Stimulated activated CD8-positive, alpha-beta memory T cell treated with anti-CD3 and anti-CD28 coated beads, Interleukin-12 subunit alpha, Interleukin-12 subunit beta, amount 100 ng/mL, for 4 hours (primary cell): ENCODE measurements at regions not wholly inside any gene's neighbourhood (a gene's known extent, or its start where the extent isn't known, plus 50 kb on each side); places are given as distances from the start of the nearest gene placed in this dataset.
"Not testable (repeated sequence)": the region's sequence is repeated elsewhere in the genome, so short reads cannot be mapped to it uniquely, and the experiment has no call there.

Source experiments
- DNase-seq: peaks from one replicate; pipeline ENCODE4 v3.0.0-alpha.2; 2020; ENCODE audit warnings: low read depth

DNA sequence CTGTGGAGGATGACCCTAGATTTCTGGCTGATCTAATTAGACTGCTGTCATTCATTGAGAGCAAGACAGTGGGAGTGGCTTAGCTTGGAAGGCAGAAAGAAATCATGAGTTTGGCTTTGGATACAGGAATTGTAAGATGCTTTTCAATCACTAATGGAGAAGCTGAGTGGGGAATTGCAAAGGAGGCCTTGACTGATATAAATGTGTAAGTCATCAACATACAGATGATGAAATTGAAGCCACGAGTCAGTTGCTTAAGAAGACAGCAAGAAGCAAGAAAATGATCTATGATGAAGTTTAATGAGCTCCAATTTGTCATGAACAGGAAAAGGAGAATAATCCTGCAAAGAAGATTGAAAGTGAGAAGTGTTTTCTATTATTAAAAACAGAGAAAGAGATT, 136.7 kb upstream of the C1QTNF7 start:
- no peak for DNase-seq

DNA sequence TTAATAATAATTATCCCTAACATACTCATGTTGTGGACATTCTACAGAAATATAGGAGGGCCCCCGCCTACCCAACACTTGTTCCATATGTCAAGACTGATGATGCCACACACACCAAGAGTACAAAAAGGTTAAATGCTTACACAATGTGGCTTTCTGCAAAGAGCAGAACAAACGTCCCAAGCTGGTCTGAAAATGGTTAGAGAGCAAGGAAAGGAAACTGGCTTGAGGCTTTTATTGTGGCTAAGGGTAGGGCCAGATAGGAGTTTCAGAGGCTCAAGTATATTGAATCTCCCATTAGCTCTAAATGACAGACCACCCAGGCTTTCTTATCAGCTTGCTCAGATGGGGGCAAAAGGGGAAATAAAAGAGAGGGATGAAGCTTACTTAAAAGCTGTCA, 134.1 kb upstream of the C1QTNF7 start:
- DNase-seq, result no peak

DNA sequence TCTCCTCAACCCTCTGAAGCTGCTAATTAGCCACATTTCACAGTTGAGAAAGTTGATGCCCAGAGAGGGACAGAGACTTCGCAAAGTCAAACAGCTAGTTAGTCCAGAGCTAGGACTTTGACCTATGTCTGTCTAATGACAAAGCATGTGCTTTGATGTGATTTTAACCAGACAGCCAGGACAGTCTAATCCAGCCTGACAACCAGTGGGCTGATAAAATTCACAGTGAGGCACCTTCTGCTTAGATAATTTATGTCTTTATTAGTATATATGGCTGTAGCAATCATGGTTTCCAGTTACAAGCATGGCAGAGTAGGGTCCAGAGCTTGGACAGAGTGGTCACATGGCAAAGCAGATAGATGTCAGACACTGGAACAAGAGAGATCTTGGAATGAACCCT, 133.6 kb upstream of the C1QTNF7 start:
- no peak for DNase-seq

DNA sequence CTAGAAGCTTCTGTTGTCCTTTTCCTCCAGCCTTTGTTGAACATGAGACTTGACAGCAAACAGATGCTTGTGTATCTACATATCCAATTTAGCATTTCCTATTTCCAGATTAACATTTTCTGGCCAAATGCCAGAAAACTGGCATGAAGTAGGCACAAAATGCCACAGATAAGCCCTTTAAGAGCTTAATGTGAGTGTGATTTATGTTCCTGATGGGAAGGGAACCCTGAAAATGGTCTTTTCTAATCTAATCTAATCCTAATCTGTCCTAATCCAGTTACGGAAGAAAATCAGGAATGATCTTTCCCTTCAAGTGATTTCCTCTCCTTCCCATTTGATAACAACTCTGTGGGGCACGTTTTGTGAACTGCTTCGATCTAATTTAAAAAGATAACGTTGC, 133.0 kb upstream of the C1QTNF7 start:
- DNase-seq, result no peak

DNA sequence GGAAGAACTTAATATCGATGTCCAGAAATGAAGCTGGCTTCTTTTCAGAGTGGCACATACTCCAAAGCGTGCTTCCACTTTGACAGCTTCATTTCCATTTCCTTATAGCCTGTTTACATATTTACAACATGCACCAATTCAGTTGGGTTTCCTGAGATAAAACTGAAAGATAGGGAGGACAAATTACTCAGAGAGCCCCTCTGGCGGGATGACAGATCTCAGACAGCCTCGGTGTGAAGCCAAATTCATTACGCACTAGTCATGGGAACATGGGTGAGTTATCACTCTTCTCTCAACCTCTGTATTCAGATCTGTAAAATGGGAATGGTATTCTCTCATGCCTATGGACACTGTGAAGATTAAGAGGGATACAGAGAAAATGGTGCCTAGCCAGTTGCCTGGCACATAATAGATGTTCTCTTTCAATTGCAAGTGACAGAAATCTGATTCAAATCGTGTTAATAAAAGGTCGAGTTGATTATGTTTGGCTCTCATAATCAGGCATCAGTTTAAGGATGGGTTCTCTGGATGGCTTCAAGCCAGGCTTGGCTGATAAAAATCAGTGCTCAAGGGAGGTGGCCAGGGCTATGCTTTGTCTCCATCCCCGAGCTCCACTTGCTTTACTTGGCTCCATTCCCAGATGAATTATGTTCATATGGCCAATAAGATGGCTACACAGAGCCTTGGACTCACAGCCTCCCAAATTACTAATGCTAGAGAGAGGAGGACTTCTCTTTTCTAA, 132.2 kb upstream of the C1QTNF7 start:
- DNase-seq, result no peak

DNA sequence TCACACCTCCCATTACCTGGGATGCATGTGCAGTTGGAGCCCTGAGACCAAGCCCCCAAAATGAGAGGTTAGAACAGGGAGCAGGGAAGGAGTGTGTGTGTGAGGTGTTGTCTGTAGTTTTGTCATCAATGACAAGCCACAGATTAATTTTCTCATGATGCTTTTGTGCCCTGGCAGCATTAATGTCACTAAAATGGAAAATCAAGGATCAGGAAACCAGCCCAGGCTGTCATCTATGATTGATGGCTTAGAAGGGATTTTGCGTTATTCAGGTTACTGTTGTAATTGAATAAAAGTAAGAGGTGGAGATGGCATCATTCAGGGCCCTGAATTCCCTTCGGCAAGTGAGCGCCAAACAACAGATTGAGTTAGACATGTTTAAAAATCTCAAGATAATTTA, 130.5 kb upstream of the C1QTNF7 start:
- DNase-seq, result no peak

DNA sequence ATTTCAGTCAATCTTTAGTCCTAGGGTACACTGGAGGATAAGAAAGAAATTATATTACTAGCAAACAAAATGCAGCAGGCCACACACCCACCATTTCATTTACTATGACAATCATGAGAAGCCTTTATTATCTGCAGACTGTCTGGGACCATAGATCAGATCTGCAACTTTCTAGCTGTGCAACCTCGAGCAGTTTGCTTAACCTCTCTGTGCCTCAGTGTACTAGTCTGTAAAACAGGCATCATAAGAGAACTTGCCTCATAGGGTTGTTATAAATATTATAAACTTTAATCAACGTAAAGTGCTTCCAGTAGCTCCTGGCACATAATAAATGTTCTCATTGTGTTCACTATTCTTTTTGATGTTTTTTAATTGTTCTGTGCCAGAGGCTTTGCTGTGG, 128.2 kb upstream of the C1QTNF7 start:
- DNase-seq, result no peak

DNA sequence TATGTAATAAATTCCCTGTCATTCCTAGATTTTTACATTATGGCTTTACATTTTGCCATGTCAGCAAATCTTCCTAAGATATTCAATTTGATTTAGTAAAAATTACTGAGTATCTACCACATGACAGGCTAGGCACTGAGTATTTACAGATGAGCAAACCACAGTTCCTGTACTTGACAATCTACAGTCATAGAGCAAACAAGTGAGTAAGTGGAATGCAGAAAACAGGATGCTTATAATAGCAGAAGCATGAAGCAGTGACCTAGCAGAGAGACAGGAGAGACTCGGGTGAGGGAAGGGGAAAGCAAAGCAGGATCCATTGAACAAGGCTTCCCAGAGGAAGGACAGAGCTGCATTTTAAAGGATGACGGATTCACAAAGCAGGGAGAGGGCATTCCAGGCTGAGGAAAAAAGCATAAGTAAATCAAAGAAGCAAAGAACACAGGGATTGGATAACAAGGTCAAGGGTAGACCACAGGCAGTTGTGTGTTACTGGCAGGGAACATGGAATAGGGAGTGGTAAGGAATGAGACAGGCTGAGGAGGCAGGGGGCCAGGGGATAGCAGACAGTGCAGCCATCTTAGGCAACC, 124.7 kb upstream of the C1QTNF7 start:
- DNase-seq, result no peak

DNA sequence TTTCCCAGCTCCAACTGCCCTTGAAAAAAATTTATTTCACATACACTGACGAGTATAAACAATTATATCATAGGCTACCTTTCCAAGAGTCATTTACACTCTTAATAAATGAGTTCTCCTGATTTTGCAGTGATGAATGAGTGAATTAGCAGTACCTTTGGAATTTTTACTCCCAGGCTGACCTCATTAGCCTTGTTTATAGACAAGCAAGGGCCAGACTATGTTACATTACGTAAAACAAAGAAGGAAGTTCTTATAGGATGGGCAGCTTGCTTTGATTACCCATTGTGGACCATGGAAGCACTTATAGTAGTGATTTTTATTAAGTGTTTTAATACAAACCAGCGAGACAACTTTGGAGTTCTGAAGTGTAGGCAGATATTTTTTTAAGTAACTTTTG, 112.9 kb upstream of the C1QTNF7 start:
- DNase-seq, result no peak

DNA sequence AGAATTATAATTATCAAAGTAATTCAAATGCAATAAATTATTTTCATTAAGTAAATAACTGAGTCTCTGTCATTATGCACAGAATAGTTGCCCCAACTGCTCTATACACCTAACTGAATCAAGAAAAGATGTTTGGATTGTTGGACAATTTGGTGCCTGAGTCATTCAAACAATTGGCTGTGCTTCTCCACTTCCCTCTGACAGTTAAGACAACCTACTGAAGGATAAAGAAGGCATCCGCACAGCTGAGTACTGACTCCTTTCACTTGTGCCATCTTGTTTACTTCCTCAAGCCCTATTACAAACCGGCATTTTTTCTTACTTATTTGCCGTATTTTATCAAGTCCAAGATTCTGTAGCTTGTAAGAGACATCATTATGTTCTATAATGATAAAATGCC, 110.6 kb upstream of the C1QTNF7 start:
- no peak for DNase-seq

DNA sequence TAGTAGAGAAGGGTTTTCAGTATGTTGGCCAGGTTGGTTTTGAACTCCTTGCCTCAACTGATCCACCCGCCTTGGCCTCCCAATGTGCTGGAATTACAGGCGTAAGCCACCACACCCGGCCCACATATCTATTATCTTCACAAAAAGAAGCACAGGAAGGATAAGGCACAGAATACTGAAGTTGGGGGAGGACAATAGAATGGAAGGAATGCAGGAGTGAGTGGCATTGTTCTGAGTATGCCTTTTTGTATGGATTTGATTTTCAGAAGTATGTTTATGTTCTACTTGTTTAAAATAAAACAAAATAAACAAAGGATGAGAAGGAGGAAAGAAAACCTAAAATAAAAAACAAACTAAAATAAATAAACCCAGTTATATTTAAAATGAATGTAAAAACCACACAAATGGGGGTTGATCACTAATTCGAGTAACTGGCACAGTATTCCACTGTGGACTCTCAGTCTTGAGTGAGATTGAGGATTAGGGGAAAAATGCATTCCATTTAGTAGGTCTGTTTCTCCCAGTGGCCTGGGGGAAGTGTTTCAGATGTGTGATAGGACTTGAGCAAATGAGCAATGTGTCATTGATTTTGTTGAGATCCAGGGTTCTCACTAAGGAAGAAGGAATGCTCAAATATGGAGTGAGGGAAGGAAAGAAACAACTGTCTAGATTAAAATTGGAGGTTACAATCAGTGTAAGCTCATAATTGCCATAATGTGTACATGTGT, 109.0 kb upstream of the C1QTNF7 start:
- DNase-seq, result no peak

DNA sequence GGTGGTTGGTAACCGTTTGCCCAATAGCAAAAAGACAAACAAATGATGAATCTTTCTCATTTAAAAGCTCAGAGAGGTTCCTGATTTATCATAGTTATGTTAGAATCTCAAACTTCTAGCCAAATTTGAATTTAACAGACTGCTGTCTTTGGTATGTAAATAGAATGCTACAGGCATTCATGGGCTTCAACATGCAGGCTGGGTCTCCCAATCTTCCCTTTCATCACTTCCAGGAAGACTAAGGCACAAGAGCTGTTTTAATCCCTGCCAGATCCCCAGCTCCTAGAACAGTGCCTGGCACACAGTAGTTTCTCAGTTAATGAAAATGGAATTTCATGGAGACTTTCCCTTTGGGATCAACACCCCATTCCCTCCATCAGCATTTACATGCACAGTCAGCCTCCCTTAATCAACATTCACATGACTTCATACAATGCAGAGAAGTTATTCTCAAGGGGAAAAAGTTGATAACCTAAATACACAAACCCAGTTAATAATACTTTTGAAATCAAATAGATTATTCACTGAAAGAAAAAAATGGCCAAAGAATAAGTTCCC, 107.6 kb upstream of the C1QTNF7 start:
- no peak for DNase-seq

DNA sequence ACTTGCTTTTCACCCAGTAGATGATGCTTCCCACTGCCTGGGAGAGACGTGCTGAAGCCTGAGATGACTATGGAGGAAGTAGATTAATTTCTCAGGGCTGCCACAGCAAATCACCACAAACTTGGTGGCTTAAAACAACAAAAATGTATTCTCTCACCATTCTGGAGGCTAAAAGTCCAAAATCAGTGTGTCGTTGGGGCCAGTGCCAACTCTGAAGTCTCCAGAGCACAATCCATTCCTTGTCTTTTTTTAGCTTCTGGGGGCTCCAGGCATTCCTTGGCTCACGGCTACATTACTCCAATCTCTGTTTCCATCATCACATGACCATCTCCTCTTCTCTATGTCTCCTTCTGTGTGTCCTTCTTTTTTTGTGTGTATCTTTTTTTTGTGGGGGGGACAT, 105.8 kb upstream of the C1QTNF7 start:
- no peak for DNase-seq

DNA sequence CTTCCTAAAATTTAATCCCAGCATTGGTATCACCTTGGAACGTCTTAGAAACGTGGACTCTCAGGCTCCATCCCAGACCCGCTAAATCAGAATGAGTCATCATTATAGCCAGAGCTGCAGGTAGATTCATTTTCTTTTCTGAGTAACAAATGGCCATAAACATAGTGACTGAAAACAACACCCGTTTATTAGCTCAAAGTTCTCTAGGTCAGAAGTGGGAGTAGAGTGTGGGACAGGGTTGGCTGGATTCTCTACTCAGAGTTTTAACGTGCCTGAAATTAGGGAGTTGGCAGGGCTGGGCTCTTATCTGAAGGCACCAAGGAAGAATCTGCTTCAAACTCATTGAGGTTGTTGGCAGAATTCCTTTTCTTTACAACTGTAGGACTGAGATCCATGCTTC, 101.8 kb upstream of the C1QTNF7 start:
- DNase-seq, result no peak

DNA sequence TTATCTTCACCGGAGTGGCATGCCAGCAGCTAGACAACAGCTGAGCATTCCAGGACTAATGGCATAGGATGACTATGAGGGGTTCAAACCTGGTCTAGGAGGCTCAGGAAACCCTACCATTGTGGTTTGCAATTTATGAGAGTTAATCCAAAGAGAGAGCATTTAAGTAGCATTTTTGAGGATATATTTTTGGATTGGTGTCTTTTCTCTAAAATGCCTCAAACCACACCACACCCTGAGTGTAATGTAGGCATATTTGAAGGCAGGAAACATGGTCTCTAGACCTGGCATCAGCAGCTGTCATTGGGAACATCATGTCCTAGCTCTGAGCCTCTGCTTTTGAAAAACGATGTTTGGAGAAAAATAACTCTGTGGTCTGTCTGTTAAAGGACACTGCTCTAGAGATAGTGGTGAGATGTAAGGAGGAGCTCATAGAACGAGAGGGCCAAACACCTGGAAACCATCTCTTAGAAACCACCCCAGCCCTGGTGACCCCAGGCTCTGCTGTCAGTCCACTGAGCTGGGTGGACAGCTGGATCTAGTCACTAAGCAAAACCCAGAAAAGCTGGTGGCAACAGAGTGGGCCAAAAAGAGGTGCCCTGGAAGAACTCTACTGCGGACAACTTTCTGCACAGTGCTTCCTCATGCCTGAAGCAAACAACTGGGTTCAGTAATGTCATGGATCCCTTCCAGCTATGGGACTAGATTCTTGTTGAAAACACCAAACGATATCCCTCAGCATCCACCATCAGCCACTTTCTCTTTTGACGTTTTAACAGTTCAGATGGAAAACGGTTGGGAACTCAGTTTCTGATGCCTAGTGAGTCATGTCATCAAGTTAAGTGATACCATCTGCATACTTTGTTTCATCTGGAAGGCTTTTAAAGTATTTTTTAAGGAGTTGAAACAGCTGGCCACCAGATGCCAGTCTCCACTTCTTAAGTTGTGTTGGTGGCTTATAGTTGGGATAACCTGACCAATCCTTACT, 100.2 kb upstream of the C1QTNF7 start:
- DNase-seq, result no peak

DNA sequence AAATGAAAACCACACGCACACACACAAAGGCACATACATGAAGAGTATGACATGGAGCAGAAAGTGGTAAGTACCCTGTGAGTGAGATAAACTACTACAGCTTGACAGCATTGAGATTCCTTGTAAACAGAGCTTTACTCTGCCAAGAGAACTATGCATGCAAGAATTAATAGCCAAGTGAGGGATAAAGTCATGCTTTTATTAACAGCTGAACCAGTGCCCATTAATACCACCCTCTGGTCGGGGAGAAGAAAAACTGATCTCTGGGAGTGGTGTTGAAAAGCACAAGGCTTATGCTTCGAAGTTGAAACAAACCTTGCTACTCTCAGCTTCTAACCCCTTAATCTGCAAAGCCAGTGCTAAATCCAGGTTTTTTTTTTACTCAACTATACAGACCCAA, 95.9 kb upstream of the C1QTNF7 start:
- no peak for DNase-seq

DNA sequence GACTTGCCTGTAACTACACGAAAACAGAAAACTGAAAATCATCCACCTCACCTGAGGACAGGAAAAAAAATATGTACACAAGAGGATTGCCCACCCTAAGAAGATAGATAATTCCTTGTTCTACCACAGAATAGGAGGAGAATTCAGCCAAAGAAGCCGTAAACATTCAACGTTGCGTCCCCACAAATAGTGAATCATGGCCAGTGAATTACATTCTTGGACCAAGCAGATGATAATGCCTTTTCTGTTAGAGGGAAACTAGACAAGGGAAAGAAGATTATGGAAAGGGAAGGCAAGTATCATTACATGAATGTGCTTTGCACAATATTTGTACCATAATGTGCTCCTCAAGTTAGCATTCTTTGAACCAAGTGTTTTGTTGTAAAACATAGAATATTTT, 95.5 kb upstream of the C1QTNF7 start:
- DNase-seq, result no peak

DNA sequence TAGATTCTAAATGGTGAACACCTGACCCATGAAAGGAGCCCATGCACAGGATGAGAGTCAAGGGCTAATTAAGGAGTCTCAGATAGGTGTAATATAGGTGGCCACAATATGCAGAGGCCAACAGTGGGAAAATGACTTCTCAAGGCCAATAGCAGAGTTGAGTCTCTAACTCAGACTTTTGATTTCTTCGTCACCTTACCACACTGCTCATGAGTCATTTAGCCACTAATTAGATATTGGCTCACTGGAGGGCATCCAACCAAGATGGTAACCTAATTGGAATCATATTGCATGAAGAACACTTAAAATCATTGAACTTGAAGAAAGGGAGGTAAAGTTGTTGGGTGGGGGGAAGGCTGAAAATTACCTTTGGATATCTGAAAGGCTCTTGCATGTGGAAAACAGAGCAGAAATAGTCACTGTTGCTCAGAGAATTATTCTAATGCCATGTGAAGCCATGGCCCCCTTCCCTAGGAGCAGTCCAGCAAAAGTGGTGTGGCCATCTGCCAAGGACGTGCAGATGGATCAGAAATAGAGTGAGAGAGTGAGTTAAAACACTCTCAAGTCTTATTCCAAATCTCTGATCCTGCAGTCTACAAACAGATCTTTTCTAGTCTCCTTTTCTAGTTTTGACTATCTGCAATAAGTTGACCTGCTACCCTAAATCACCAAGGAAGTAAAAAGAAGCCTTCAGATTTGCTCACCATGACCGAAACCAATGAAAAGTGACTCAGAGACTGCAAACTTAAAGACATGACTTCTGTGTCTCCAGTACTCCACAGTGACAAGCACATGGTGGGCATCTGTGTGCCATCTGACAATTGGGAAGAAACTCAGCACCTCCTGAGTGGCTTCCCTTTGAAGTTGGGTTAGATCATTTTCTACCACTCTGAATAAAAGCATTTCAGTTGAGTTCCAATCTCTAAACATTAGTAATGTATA, 93.9 kb upstream of the C1QTNF7 start:
- DNase-seq, result no peak

DNA sequence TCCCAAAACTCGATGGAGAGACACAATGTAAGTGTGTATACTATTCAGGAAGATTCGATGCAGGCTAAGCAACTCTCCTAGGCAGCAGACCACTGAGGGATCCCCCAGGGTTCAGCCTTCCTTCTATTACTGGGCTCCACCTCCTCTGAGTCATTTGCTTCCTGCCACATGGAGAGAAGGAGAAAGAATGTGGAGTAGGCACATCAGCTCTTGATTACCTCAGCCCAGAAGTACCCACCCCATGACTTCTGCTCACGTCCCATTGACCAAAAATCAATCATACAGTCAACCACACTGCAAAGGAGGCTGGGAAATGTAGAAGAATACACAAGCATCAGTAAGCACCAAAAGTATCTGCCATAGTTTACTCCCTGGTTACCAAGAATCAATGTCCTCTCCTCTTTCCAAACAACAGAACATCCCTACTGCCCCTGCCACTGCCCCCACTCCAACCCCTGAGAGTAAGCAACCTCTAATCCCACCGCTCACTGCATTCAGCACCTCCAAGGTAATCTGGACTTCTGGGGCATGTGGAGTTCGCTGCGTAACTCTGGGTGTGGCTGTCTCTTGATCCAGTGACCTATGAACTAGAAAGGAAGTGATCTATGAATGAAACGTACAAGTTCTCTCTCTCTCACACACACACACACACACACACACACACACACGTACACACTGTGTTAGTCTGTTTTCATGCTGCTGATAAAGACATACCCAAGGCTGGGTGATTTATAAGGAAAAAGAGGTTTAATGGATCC, 91.2 kb upstream of the C1QTNF7 start:
- no peak for DNase-seq

DNA sequence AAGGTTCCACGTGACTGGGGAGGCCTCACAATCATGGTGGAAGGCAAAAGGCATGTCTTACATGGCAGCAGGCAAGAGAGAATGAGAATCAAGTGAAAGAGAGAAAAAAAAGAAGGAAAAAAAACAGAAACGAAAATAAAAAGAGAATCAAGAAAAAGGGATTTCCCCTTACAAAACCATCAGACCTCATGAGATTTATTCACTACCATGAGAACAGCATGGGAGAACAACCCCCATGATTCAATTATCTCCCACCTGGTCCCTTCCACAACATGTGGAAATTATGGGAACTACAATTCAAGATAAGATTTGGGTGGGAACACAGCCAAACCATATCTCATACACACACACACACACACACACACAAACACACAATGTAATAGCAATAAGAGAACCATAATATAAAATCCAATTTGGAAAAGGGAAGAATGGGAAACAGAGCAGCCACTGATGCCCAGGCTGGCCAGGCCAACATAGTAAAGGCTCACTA, 90.6 kb upstream of the C1QTNF7 start:
- not testable (repeated sequence) for DNase-seq
